GM23338 (cell line): ENCODE measurements at regions not wholly inside any gene's neighbourhood (a gene's known extent, or its start where the extent isn't known, plus 50 kb on each side); places are given as distances from the start of the nearest gene placed in this dataset.

Experiments used
- ATAC-seq: fragments of 200-7000 bp; cut with Tn5 transposase; 3 replicates; pipeline ENCODE4 v1.9.1; 2020
- DNase-seq: peaks from one replicate; pipeline ENCODE4 v3.0.0-alpha.2; 2015; ENCODE audit warnings: low spot score
- H2AFZ ChIP-seq: fragments of 200-600 bp; sonication (generic); 2 replicates; pipeline ENCODE4 v1.8.0; 2016; ENCODE audit warnings: antibody characterized with exemption, mild to moderate bottlenecking, moderate library complexity
- H3F3A ChIP-seq: fragments of 200-600 bp; sonication (generic); replicated peaks from 2 replicates; pipeline ENCODE4 v1.8.0; 2017; ENCODE audit warnings: antibody characterized with exemption, mixed run types, low read depth
- H3K27ac ChIP-seq: fragments of 200-600 bp; sonication (generic); 2 replicates; pipeline ENCODE4 v1.6.1; 2016; ENCODE audit warnings: low read depth
- H3K27me3 ChIP-seq: fragments of 200-600 bp; sonication (generic); 2 replicates; pipeline ENCODE4 v1.8.0; 2016; ENCODE audit warnings: mild to moderate bottlenecking, mixed run types, moderate library complexity; ENCODE audit not compliant: insufficient read depth
- H3K36me3 ChIP-seq: fragments of 200-600 bp; sonication (generic); 2 replicates; pipeline ENCODE4 v1.8.0; 2016; ENCODE audit warnings: mild to moderate bottlenecking; ENCODE audit not compliant: insufficient read depth
- H3K4me1 ChIP-seq: fragments of 200-600 bp; sonication (generic); 2 replicates; pipeline ENCODE4 v1.8.0; 2016; ENCODE audit warnings: mild to moderate bottlenecking, moderate library complexity; ENCODE audit not compliant: insufficient read depth
- H3K4me2 ChIP-seq: fragments of 200-600 bp; sonication (generic); 2 replicates; pipeline ENCODE4 v1.7.1; 2017; ENCODE audit warnings: mixed run types
- H3K4me3 ChIP-seq: fragments of 200-600 bp; sonication (generic); 2 replicates; pipeline ENCODE4 v1.6.1; 2016; ENCODE audit warnings: mixed run types
- H3K79me2 ChIP-seq: fragments of 200-600 bp; sonication (generic); replicated peaks from 2 replicates; pipeline ENCODE4 v1.8.0; 2017; ENCODE audit warnings: mild to moderate bottlenecking; ENCODE audit not compliant: insufficient read depth
- H3K9me2 ChIP-seq: fragments of 200-600 bp; sonication (generic); 2 replicates; pipeline ENCODE4 v1.8.0; 2017; ENCODE audit not compliant: insufficient read depth
- H4K20me1 ChIP-seq: fragments of 200-600 bp; sonication (generic); replicated peaks from 2 replicates; pipeline ENCODE4 v1.8.0; 2017; ENCODE audit warnings: mild to moderate bottlenecking; ENCODE audit not compliant: insufficient read depth
- H3K27ac Mint-ChIP-seq: 2 replicates; pipeline ENCODE4 v1.8.0; 2020; ENCODE audit warnings: inconsistent platforms, mild to moderate bottlenecking, moderate library complexity, mixed read lengths
- H3K27me3 Mint-ChIP-seq: 3 replicates; pipeline ENCODE4 v1.8.0; 2022; ENCODE audit warnings: low read depth, mild to moderate bottlenecking, moderate library complexity, mixed read lengths, inconsistent platforms; ENCODE audit not compliant: insufficient read depth, poor library complexity
- H3K36me3 Mint-ChIP-seq: 3 replicates; pipeline ENCODE4 v1.8.0; 2021; ENCODE audit warnings: low read depth, mild to moderate bottlenecking, inconsistent platforms, moderate library complexity, mixed read lengths
- H3K4me1 Mint-ChIP-seq: 3 replicates; pipeline ENCODE4 v1.8.0; 2020; ENCODE audit warnings: mild to moderate bottlenecking, inconsistent platforms, mixed read lengths
- H3K4me3 Mint-ChIP-seq: 3 replicates; pipeline ENCODE4 v1.8.0; 2021; ENCODE audit warnings: moderate library complexity, mild to moderate bottlenecking, inconsistent platforms, mixed read lengths
- H3K9me3 Mint-ChIP-seq: 3 replicates; pipeline ENCODE4 v1.8.0; 2020; ENCODE audit warnings: moderate library complexity, mild to moderate bottlenecking, inconsistent platforms, mixed read lengths
- CREB1 ChIP-seq: fragments of 250-450 bp; sonication (Bioruptor Pico); IDR thresholded peaks from 2 replicates; pipeline ENCODE4 v1.5.0; 2020; ENCODE audit warnings: low read depth, mild to moderate bottlenecking, moderate library complexity
- NANOG ChIP-seq: IDR thresholded peaks from 2 replicates; pipeline ENCODE4 v1.6.1; 2016; ENCODE audit warnings: antibody characterized with exemption, borderline replicate concordance
- POLR2AphosphoS5 ChIP-seq: IDR thresholded peaks from 2 replicates; pipeline ENCODE4 v1.6.1; 2016; ENCODE audit warnings: antibody characterized with exemption, low read depth
- STAT1 ChIP-seq: IDR thresholded peaks from one replicate; pipeline ENCODE4 v1.6.1; 2016; ENCODE audit warnings: antibody characterized with exemption; ENCODE audit not compliant: unreplicated experiment
- ZNF114 ChIP-seq: fragments of 250-450 bp; sonication (Bioruptor Pico); IDR thresholded peaks from 2 replicates; pipeline ENCODE4 v1.5.0; 2020; ENCODE audit warnings: mild to moderate bottlenecking, moderate library complexity
- ZNF331 ChIP-seq: fragments of 250-450 bp; sonication (Bioruptor Pico); IDR thresholded peaks from 2 replicates; pipeline ENCODE4 v1.5.0; 2020; ENCODE audit warnings: low read depth, mild to moderate bottlenecking, moderate library complexity
- TF ChIP-seq, protein P1 (sequence below): fragments of 250-450 bp; sonication (Bioruptor Pico); IDR thresholded peaks from 2 replicates; pipeline ENCODE4 v1.5.0; 2020; ENCODE audit warnings: mild to moderate bottlenecking, moderate library complexity
- TF ChIP-seq, protein P2 (sequence below), 2 experiments: fragments of 200-600 bp in 1 of 2; sonication (generic) in 1 of 2; conservative IDR thresholded peaks; 2 replicates each; pipeline versions ENCODE4 v1.5.1 to v1.6.1; 2016 to 2017; ENCODE audit warnings: antibody characterized with exemption in 2 of 2, low read depth in 2 of 2, mild to moderate bottlenecking in 2 of 2, moderate library complexity in 1 of 2
- TF ChIP-seq, protein P3 (sequence below): IDR thresholded peaks from one replicate; pipeline ENCODE4 v1.6.1; 2018; ENCODE audit warnings: antibody characterized with exemption; ENCODE audit not compliant: unreplicated experiment
- TF ChIP-seq, protein P4 (sequence below): IDR thresholded peaks from 2 replicates; pipeline ENCODE4 v1.6.1; 2016; ENCODE audit warnings: antibody characterized with exemption

DNA sequence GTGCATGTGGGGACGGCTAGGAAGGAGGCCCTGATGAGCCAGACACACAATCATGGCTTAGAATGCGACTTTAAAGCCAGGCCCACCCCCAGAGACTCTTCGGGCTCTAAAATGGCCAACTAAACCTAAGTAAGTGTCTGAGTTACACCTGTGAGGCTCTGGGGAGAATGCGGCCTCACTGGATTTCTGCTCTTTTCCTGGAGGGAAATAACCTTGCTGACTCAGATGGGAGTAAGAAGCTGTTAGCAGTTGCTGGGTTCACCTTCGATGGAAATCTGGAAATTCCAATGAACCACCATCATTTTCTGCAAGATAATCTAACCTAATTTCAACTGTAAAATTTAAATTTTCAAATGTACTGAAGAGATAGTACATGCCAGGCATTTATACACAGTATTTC is 97.6 kb upstream of the MAML3 start (continued):
- TF ChIP-seq, protein P1, sequence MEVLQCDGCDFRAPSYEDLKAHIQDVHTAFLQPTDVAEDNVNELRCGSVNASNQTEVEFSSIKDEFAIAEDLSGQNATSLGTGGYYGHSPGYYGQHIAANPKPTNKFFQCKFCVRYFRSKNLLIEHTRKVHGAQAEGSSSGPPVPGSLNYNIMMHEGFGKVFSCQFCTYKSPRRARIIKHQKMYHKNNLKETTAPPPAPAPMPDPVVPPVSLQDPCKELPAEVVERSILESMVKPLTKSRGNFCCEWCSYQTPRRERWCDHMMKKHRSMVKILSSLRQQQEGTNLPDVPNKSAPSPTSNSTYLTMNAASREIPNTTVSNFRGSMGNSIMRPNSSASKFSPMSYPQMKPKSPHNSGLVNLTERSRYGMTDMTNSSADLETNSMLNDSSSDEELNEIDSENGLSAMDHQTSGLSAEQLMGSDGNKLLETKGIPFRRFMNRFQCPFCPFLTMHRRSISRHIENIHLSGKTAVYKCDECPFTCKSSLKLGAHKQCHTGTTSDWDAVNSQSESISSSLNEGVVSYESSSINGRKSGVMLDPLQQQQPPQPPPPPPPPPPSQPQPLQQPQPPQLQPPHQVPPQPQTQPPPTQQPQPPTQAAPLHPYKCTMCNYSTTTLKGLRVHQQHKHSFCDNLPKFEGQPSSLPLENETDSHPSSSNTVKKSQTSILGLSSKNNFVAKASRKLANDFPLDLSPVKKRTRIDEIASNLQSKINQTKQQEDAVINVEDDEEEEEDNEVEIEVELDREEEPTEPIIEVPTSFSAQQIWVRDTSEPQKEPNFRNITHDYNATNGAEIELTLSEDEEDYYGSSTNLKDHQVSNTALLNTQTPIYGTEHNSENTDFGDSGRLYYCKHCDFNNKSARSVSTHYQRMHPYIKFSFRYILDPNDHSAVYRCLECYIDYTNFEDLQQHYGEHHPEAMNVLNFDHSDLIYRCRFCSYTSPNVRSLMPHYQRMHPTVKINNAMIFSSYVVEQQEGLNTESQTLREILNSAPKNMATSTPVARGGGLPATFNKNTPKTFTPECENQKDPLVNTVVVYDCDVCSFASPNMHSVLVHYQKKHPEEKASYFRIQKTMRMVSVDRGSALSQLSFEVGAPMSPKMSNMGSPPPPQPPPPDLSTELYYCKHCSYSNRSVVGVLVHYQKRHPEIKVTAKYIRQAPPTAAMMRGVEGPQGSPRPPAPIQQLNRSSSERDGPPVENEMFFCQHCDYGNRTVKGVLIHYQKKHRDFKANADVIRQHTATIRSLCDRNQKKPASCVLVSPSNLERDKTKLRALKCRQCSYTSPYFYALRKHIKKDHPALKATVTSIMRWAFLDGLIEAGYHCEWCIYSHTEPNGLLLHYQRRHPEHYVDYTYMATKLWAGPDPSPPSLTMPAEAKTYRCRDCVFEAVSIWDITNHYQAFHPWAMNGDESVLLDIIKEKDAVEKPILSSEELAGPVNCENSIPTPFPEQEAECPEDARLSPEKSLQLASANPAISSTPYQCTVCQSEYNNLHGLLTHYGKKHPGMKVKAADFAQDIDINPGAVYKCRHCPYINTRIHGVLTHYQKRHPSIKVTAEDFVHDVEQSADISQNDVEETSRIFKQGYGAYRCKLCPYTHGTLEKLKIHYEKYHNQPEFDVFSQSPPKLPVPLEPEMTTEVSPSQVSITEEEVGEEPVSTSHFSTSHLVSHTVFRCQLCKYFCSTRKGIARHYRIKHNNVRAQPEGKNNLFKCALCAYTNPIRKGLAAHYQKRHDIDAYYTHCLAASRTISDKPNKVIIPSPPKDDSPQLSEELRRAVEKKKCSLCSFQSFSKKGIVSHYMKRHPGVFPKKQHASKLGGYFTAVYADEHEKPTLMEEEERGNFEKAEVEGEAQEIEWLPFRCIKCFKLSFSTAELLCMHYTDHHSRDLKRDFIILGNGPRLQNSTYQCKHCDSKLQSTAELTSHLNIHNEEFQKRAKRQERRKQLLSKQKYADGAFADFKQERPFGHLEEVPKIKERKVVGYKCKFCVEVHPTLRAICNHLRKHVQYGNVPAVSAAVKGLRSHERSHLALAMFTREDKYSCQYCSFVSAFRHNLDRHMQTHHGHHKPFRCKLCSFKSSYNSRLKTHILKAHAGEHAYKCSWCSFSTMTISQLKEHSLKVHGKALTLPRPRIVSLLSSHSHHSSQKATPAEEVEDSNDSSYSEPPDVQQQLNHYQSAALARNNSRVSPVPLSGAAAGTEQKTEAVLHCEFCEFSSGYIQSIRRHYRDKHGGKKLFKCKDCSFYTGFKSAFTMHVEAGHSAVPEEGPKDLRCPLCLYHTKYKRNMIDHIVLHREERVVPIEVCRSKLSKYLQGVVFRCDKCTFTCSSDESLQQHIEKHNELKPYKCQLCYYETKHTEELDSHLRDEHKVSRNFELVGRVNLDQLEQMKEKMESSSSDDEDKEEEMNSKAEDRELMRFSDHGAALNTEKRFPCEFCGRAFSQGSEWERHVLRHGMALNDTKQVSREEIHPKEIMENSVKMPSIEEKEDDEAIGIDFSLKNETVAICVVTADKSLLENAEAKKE, result no peak
- no peak for TF ChIP-seq ZNF331 (CRISPR knock-in tag)
- TF ChIP-seq, protein P2, sequence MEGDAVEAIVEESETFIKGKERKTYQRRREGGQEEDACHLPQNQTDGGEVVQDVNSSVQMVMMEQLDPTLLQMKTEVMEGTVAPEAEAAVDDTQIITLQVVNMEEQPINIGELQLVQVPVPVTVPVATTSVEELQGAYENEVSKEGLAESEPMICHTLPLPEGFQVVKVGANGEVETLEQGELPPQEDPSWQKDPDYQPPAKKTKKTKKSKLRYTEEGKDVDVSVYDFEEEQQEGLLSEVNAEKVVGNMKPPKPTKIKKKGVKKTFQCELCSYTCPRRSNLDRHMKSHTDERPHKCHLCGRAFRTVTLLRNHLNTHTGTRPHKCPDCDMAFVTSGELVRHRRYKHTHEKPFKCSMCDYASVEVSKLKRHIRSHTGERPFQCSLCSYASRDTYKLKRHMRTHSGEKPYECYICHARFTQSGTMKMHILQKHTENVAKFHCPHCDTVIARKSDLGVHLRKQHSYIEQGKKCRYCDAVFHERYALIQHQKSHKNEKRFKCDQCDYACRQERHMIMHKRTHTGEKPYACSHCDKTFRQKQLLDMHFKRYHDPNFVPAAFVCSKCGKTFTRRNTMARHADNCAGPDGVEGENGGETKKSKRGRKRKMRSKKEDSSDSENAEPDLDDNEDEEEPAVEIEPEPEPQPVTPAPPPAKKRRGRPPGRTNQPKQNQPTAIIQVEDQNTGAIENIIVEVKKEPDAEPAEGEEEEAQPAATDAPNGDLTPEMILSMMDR (conservative IDR thresholded peaks at IDR 0.05; ENCODE audit: low read depth in 2 of 2), result no peak

DNA sequence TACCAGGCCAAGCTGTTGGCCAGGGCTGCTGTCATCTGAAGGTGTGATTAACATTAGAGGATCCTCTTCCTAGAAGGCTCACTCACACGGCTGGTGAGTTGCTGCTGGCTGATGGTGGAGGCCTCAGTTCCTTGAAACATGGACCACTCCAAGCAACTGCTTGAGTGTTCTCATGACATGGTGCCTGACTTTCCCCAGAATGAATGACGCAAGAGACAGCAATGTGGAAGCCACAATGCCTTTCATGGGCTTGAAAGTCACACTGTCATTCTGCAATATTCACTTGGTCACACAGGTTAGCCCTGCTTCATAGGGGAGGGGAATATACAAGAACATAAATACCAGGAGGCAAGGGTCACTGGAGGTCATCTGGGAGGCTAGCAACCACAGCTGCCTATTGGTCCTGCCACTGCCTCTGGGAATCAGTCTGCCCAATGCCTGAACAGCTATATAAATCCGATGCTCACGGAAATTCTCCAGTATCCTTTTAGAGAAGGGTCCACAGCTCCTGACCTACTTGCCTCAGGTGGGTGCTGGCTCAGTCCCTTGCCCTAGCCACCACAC is 97.1 kb upstream of the MAML3 start:
- no peaks in the 10 kb centered on the region for H3K79me2 ChIP-seq
- no peaks in the 10 kb centered on the region for H4K20me1 ChIP-seq
- no peaks in the 10 kb centered on the region for H3K36me3 ChIP-seq
- H3K27ac Mint-ChIP-seq, result no peak overlapping the region
- peaks cover 32% of the 10 kb centered on the region for H3K4me1 ChIP-seq
- ATAC-seq (no peak), DNase-seq (no peak)
- H3K4me3 Mint-ChIP-seq, result no peak overlapping the region
- peaks cover 26% of the 10 kb centered on the region for H3K27me3 ChIP-seq
- H3K27me3 Mint-ChIP-seq, result peaks cover 16% of the 10 kb centered on the region
- 0 out of 2 replicates have a peak, but pooled peaks cover 3% of the 10 kb centered on the region for H3K9me2 ChIP-seq
- H3K4me2 ChIP-seq, result no peak overlapping the region; the same call in 1 of the 2 replicates
- H3K27ac ChIP-seq, result no peak overlapping the region
- H3F3A ChIP-seq, result no peaks in the 10 kb centered on the region; the same call in 1 of the 2 replicates
- no peaks in the 10 kb centered on the region for H3K36me3 Mint-ChIP-seq
- TF ChIP-seq ZNF114 (CRISPR knock-in tag) (no peak), POLR2AphosphoS5 (no peak), CREB1 (CRISPR knock-in tag) (no peak), NANOG (no peak), STAT1 (no peak)
- TF ChIP-seq, protein P3, sequence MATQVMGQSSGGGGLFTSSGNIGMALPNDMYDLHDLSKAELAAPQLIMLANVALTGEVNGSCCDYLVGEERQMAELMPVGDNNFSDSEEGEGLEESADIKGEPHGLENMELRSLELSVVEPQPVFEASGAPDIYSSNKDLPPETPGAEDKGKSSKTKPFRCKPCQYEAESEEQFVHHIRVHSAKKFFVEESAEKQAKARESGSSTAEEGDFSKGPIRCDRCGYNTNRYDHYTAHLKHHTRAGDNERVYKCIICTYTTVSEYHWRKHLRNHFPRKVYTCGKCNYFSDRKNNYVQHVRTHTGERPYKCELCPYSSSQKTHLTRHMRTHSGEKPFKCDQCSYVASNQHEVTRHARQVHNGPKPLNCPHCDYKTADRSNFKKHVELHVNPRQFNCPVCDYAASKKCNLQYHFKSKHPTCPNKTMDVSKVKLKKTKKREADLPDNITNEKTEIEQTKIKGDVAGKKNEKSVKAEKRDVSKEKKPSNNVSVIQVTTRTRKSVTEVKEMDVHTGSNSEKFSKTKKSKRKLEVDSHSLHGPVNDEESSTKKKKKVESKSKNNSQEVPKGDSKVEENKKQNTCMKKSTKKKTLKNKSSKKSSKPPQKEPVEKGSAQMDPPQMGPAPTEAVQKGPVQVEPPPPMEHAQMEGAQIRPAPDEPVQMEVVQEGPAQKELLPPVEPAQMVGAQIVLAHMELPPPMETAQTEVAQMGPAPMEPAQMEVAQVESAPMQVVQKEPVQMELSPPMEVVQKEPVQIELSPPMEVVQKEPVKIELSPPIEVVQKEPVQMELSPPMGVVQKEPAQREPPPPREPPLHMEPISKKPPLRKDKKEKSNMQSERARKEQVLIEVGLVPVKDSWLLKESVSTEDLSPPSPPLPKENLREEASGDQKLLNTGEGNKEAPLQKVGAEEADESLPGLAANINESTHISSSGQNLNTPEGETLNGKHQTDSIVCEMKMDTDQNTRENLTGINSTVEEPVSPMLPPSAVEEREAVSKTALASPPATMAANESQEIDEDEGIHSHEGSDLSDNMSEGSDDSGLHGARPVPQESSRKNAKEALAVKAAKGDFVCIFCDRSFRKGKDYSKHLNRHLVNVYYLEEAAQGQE, result no peak
- TF ChIP-seq, protein P4, sequence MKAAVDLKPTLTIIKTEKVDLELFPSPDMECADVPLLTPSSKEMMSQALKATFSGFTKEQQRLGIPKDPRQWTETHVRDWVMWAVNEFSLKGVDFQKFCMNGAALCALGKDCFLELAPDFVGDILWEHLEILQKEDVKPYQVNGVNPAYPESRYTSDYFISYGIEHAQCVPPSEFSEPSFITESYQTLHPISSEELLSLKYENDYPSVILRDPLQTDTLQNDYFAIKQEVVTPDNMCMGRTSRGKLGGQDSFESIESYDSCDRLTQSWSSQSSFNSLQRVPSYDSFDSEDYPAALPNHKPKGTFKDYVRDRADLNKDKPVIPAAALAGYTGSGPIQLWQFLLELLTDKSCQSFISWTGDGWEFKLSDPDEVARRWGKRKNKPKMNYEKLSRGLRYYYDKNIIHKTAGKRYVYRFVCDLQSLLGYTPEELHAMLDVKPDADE, result no peak
- H3K4me3 ChIP-seq, result no peak overlapping the region
- H2AFZ ChIP-seq, result no peak overlapping the region
- peaks cover 32% of the 10 kb centered on the region for H3K4me1 Mint-ChIP-seq
- no peaks in the 10 kb centered on the region for H3K9me3 Mint-ChIP-seq
